ENCODE measurements at regions not wholly inside any gene's neighbourhood (a gene's known extent, or its start where the extent isn't known, plus 50 kb on each side); places are given as distances from the start of the nearest gene placed in this dataset.
A peak's percentile ranks its signal among the peaks of the same experiment; 100 is the strongest.

GRCh38 chr10:52455098-52455497, 141.0 kb downstream of the DKK1 start:
- no peaks in the 10 kb centered on the region for H3K9me3 Mint-ChIP-seq
- Histone ChIP-seq H2BK20ac (ENCODE audit: low read depth, low read length, poor library complexity, severe bottlenecking) (no peak overlapping the region), H3K27ac (ENCODE audit: insufficient read length, low read depth, low read length) (no peak overlapping the region), H3K4me1 (ENCODE audit: insufficient read depth, low read length) (peaks cover 3% of the 10 kb centered on the region; the same call in 1 of the 2 replicates), H3K79me2 (ENCODE audit: insufficient read depth, low read length) (no peaks in the 10 kb centered on the region), H2BK12ac (ENCODE audit: insufficient read length, low read depth, low read length) (no peak overlapping the region), H3K9me3 (ENCODE audit: control insufficient read depth, low read depth, low read length) (no peaks in the 10 kb centered on the region), H2AFZ (ENCODE audit: low read length) (peak overlapping the region; percentile 82), H3K4me2 (ENCODE audit: insufficient read depth, insufficient read length, low read length) (no peak overlapping the region), H2BK5ac (ENCODE audit: insufficient read length, low read length) (no peak overlapping the region), H2BK15ac (ENCODE audit: low read depth, low read length) (no peak overlapping the region), H3K27me3 (ENCODE audit: insufficient read depth, low read length) (no peaks in the 10 kb centered on the region; the same call in 1 of the 2 replicates), H4K91ac (ENCODE audit: insufficient read length, low read depth, low read length) (no peak overlapping the region), H3T11ph (ENCODE audit: low read length) (no peak overlapping the region), H3K4ac (ENCODE audit: low read depth, low read length) (no peak overlapping the region), H4K8ac (replicated peaks; ENCODE audit: insufficient read length, low read depth, low read length) (no peak overlapping the region), H2BK120ac (ENCODE audit: low read depth, low read length, poor library complexity, severe bottlenecking) (no peak overlapping the region), H3K23ac (ENCODE audit: insufficient read length, low read depth, low read length) (no peak overlapping the region), H3K79me1 (ENCODE audit: insufficient read depth, low read depth, low read length, poor library complexity, severe bottlenecking) (no peaks in the 10 kb centered on the region), H3K14ac (ENCODE audit: insufficient read depth, low read length) (no peak overlapping the region), H3K23me2 (ENCODE audit: insufficient read length, low read depth, low read length, poor library complexity, severe bottlenecking) (no peaks in the 10 kb centered on the region), H3K18ac (ENCODE audit: insufficient read length, low read depth, low read length) (no peak overlapping the region), H3K56ac (ENCODE audit: insufficient read length, low read depth, low read length) (no peak overlapping the region), H4K20me1 (ENCODE audit: control insufficient read depth, insufficient read depth, insufficient read length) (no peaks in the 10 kb centered on the region), H4K5ac (ENCODE audit: insufficient read length, low read depth, low read length) (no peak overlapping the region), H3K9ac (ENCODE audit: extremely low read depth, insufficient read length, low read length) (no peak overlapping the region), H2AK5ac (ENCODE audit: insufficient read length, low read length) (no peak overlapping the region)
- no peaks in the 10 kb centered on the region for H3K27me3 Mint-ChIP-seq (ENCODE audit: low read depth)
- WGBS (ENCODE audit: extremely low coverage, insufficient read length, low lambda C conversion rate), result no CpG with 5 or more reads among the region's 3 CpGs
- TF ChIP-seq CTCF (conservative IDR thresholded peaks at IDR 0.05), result no peak
- no peak overlapping the region for H3K27ac Mint-ChIP-seq
- no peaks in the 10 kb centered on the region for H3K36me3 Mint-ChIP-seq (ENCODE audit: insufficient read depth in 1 of 3, low read depth in 3 of 3)
- H3K4me1 Mint-ChIP-seq, result peaks cover 8 to 9% of the 10 kb centered on the region in 2 experiments
- no peak for DNase-seq
- no peak overlapping the region for H3K4me3 Mint-ChIP-seq
